Thyroid gland (tissue), 4 donors: ENCODE measurements at regions not wholly inside any gene's neighbourhood (a gene's known extent, or its start where the extent isn't known, plus 50 kb on each side); places are given as distances from the start of the nearest gene placed in this dataset.

Experiments
- DNase-seq, 2 donors: peaks; one replicate each; pipeline ENCODE4 v3.0.0-alpha.2; 2019
- H3K27ac ChIP-seq, 3 donors: fragments of 200-600 bp; sonication (generic); 1 replicate in 2 of 3; 2 replicates in 1 of 3; pipeline ENCODE4 v1.5.1; 2016 to 2019; ENCODE audit warnings: mild to moderate bottlenecking in 1 of 3, moderate library complexity in 1 of 3
- H3K27me3 ChIP-seq: fragments of 200-600 bp; sonication (generic); one replicate; pipeline ENCODE4 v1.5.1; 2019
- H3K36me3 ChIP-seq, 2 donors: fragments of 200-600 bp; sonication (generic); one replicate each; pipeline ENCODE4 v1.5.1; 2016 to 2019
- H3K4me1 ChIP-seq, 2 donors: fragments of 200-600 bp; sonication (generic); one replicate each; pipeline ENCODE4 v1.5.1; 2017 to 2019
- H3K4me3 ChIP-seq, 3 donors: fragments of 200-600 bp; sonication (generic); replicated peaks in 1 of 3; 1 replicate in 2 of 3; 2 replicates in 1 of 3; pipeline ENCODE4 v1.5.1; 2016; ENCODE audit warnings: mild to moderate bottlenecking in 1 of 3
- H3K9me3 ChIP-seq: fragments of 200-600 bp; sonication (generic); one replicate; pipeline ENCODE4 v1.5.1; 2017
- POLR2A ChIP-seq, 2 donors: fragments of 450-650 bp; IDR thresholded peaks; one replicate each; pipeline ENCODE4 v1.6.1; 2017; ENCODE audit warnings: antibody characterized with exemption in 2 of 2, mild to moderate bottlenecking in 2 of 2, moderate library complexity in 1 of 2
- WGBS, 2 donors: methylation state at CpG; one replicate each; pipeline ENCODE4 v1.1.5; 2017; 5-methylcytosine and 5-hydroxymethylcytosine counted together
- intact Hi-C: fragments of 100-400 bp; cut with DNase I; formaldehyde crosslinking; loops from one replicate; pipeline ENCODE4 v1.15.1; 2023
- TF ChIP-seq, protein P1 (sequence below), 6 experiments: fragments of 200-600 bp in 3 of 6; fragments of 450-650 bp in 3 of 6; sonication (generic) in 3 of 6; IDR thresholded peaks; one replicate each; pipeline ENCODE4 v1.5.1; 2016 to 2019; ENCODE audit warnings: antibody characterized with exemption in 6 of 6, mild to moderate bottlenecking in 2 of 6, inconsistent platforms in 1 of 6, moderate library complexity in 1 of 6

DNA sequence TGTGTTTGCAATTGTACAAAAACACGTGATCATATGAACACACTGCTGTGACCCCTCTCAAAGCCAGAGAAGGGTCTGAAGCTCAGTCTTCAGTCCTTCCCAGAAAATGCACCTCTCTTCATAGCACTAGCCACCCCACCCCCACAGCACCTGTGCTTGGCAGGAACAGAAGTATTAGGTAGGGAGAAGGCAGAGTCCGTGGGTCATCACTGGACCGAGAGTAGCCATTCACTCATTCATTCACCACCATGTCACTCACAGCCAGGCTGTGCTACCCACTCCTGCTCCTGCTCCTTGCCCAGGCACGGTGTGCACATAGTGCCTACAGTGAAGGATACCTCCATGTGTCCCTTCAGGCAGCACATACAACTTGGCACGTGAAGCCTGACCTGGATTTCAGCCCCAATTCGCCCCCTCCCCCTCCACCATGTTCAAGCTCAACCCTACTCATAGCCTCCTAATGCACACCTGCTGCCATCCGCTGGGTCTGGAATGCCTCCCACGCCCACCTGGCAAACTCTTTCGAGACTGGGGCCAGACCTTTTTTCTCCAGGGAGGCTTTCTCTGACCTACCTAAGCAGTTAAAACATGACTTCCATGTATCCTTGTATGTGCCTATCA, 81.9 kb upstream of the GALNT2 start:
- H3K4me3 ChIP-seq: no peak overlapping the region
- no peaks in the 10 kb centered on the region for H3K27me3 ChIP-seq
- H3K4me1 ChIP-seq: no peaks in the 10 kb centered on the region
- intact Hi-C loops: no loop called here
- H3K36me3 ChIP-seq: no peaks in the 10 kb centered on the region
- TF ChIP-seq, protein P1, sequence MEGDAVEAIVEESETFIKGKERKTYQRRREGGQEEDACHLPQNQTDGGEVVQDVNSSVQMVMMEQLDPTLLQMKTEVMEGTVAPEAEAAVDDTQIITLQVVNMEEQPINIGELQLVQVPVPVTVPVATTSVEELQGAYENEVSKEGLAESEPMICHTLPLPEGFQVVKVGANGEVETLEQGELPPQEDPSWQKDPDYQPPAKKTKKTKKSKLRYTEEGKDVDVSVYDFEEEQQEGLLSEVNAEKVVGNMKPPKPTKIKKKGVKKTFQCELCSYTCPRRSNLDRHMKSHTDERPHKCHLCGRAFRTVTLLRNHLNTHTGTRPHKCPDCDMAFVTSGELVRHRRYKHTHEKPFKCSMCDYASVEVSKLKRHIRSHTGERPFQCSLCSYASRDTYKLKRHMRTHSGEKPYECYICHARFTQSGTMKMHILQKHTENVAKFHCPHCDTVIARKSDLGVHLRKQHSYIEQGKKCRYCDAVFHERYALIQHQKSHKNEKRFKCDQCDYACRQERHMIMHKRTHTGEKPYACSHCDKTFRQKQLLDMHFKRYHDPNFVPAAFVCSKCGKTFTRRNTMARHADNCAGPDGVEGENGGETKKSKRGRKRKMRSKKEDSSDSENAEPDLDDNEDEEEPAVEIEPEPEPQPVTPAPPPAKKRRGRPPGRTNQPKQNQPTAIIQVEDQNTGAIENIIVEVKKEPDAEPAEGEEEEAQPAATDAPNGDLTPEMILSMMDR (IDR thresholded peaks at IDR 0.05): no peak
- no peak for TF ChIP-seq POLR2A (IDR thresholded peaks at IDR 0.05)
- DNase-seq: no peak
- no peaks in the 10 kb centered on the region for H3K9me3 ChIP-seq
- 81 to 88% methylated on average over 9 of the region's 9 CpGs for WGBS, 2 donors
- no peak overlapping the region for H3K27ac ChIP-seq

DNA sequence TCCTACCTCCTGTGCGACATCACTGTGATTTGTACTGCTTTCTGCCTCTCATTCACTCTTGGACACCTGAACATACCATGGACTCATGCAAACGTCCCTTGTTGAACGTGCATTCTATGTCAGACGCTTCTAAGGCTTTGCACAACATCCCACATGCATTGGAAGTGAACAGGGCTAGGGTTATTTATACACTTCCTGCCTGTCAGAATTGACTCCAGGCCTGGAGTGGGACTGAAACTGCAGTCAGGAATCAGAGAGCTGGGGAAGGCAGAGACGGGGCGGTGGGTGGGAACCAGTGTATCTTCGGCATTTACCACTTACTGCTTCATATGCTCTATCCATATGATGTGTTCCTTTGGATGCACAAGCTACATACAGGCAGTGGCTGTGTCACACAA, 81.4 kb upstream of the GALNT2 start:
- Histone ChIP-seq H3K4me1 (no peaks in the 10 kb centered on the region), H3K9me3 (no peaks in the 10 kb centered on the region), H3K36me3 (no peaks in the 10 kb centered on the region), H3K27ac (no peak overlapping the region), H3K27me3 (no peaks in the 10 kb centered on the region), H3K4me3 (no peak overlapping the region)
- WGBS, 2 donors: 63 to 70% methylated on average over 7 of the region's 7 CpGs
- TF ChIP-seq, protein P1 (IDR thresholded peaks at IDR 0.05): no peak
- no peak for TF ChIP-seq POLR2A (IDR thresholded peaks at IDR 0.05)
- no peak for DNase-seq
- intact Hi-C loops: no loop called here

GRCh38 chr1:229986737-229987337, 80.2 kb upstream of the GALNT2 start:
- no peaks in the 10 kb centered on the region for H3K27me3 ChIP-seq
- no peak for DNase-seq
- no peak overlapping the region for H3K4me3 ChIP-seq
- H3K27ac ChIP-seq: no peak overlapping the region
- WGBS, 2 donors: 75 to 77% methylated on average over 3 of the region's 3 CpGs
- H3K9me3 ChIP-seq: no peaks in the 10 kb centered on the region
- H3K36me3 ChIP-seq: no peaks in the 10 kb centered on the region
- intact Hi-C loops: no loop called here
- no peak for TF ChIP-seq POLR2A (IDR thresholded peaks at IDR 0.05)
- TF ChIP-seq, protein P1 (IDR thresholded peaks at IDR 0.05): no peak
- no peaks in the 10 kb centered on the region for H3K4me1 ChIP-seq

DNA sequence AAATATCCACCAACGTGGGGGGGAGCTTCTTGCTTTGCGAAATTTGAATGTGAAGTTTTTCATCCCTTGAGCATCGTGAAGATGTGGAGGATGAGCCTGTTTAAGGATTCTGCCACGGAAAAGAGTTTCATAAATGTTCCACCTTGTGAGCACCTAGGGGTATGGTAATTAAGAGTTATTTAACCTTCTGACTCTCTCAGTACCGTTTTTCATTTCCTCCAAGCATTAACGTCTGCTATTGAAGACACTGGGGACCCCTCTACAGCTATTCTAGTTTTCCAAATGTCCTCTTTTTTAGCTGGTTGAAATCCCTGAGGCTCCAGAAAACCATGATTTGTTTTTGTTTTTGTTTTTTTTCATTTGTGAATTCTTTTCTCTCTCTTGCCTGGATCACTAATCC, 79.1 kb upstream of the GALNT2 start:
- no peak overlapping the region for H3K27ac ChIP-seq
- no peaks in the 10 kb centered on the region for H3K27me3 ChIP-seq
- TF ChIP-seq, protein P1 (IDR thresholded peaks at IDR 0.05): no peak
- no peak for TF ChIP-seq POLR2A (IDR thresholded peaks at IDR 0.05)
- H3K9me3 ChIP-seq: no peaks in the 10 kb centered on the region
- WGBS, 2 donors: 69 to 73% methylated on average over 6 of the region's 6 CpGs
- intact Hi-C loops: no loop called here
- no peaks in the 10 kb centered on the region for H3K36me3 ChIP-seq
- H3K4me1 ChIP-seq: no peaks in the 10 kb centered on the region
- DNase-seq: no peak
- H3K4me3 ChIP-seq: no peak overlapping the region

DNA sequence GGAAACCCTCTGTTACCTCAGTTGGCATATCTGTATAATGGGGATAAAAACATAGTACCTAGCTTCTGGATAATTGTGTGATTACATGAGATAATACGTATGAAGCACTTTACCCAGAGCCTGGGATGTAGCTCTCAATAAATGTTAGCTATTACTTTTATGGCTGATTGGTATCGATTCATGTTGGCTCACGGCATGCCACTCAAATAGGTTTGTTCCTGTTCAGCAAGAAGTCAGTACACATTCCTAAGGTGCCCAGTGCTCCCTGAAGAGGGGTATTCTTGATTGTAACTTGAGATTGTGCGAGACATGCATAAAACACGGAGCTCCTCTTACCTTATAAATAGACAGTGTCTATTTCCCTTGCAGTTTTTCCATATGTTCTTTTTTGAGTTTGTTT, 78.5 kb upstream of the GALNT2 start:
- Histone ChIP-seq H3K36me3 (no peaks in the 10 kb centered on the region), H3K9me3 (no peaks in the 10 kb centered on the region), H3K4me3 (no peak overlapping the region), H3K27me3 (no peaks in the 10 kb centered on the region), H3K4me1 (no peaks in the 10 kb centered on the region), H3K27ac (no peak overlapping the region)
- TF ChIP-seq POLR2A (IDR thresholded peaks at IDR 0.05): no peak
- TF ChIP-seq, protein P1 (IDR thresholded peaks at IDR 0.05): no peak
- DNase-seq: no peak
- 59 to 63% methylated on average over 5 of the region's 5 CpGs for WGBS, 2 donors
- intact Hi-C loops: no loop called here
